ENCODE measurements at regions not wholly inside any gene's neighbourhood (a gene's known extent, or its start where the extent isn't known, plus 50 kb on each side); places are given as distances from the start of the nearest gene placed in this dataset.

GRCh38 chr10:4527281-4527970 lies 298.6 kb upstream of the AKR1E2 start:
- DNase-seq (ENCODE audit: low read depth), result no peak

- no peak for DNase-seq (ENCODE audit: low read depth)
Measured at GRCh38 chr10:4526311-4526731, 299.7 kb upstream of the AKR1E2 start.

GRCh38 chr10:4525103-4525502 lies 300.9 kb upstream of the AKR1E2 start:
- DNase-seq (ENCODE audit: low read depth), result no peak

- DNase-seq (ENCODE audit: low read depth), result no peak
Measured at GRCh38 chr10:4522296-4523000, 303.6 kb upstream of the AKR1E2 start.

DNA sequence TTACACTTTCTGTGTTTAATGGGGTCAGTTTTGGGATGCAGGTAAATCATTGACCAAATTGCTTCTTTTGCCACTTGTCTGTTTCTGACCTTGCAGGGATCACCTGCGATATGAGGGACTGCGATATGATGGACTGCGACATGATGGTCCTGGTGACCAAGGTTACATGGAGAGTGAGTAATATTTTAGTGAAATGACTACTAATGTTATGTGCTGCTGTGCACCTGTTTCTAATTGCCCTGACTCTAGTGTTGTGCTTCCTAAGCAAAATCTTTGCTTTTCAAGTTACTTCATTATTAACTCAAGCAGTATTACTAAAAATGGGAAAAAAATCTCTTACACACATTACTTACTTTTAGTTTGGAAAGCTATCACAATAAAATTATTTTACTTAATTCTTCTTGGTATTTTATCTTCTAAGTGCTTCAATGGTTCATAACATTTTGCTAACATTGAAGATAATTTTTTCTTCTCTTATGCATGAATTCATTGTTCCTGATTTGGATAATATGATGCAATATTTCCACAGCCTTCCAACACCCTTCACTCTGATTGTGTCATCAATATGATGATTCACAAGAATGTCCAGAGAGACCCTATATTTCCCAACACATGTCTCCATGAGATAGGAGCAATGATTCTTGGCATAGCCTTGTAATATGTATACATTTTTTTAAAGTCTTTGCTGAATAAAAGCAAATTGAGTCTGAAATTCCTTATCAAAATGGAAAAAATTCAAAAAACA lies 306.2 kb upstream of the AKR1E2 start:
- no peak for DNase-seq (ENCODE audit: low read depth)

- no peak for DNase-seq (ENCODE audit: low read depth)
Measured at GRCh38 chr10:4517746-4518145, 308.3 kb upstream of the AKR1E2 start.

- no peak for DNase-seq (ENCODE audit: low read depth)
Measured at GRCh38 chr10:4515721-4516120, 310.3 kb upstream of the AKR1E2 start.

DNA sequence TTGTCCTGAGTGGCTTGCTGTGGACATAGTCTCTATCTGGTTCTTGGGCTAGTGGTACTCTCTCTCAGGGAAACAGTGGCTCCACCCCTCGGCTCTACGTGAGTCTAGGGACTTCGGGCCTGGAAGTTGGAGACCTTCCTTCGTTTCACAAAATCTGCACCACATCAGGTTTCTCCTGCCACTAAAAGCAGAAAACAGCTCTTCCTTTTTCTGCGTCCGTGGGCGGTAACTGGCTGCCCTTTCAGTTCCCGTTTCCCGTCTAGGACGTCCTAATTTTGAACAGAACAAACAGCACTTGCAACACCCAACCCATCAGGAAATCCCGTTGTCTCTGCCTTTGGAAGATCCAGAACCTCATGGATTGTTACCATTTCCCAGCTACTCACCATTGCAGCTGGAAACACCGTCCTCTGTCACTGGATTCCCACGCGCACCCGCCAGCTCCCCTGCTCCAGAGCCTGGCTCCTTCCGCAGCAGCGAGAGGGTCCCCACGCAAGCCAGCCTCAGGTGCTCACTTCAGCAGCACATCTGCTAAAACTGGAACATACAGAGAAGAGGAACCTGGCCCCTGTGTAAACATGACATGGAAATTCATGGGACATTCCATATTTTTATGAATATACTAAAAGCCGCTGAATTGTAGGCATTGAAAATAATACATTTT lies 311.4 kb upstream of the AKR1E2 start:
- DNase-seq (ENCODE audit: low read depth), result no peak

GRCh38 chr10:4512671-4513240 lies 313.3 kb upstream of the AKR1E2 start:
- DNase-seq (ENCODE audit: low read depth), result no peak

DNA sequence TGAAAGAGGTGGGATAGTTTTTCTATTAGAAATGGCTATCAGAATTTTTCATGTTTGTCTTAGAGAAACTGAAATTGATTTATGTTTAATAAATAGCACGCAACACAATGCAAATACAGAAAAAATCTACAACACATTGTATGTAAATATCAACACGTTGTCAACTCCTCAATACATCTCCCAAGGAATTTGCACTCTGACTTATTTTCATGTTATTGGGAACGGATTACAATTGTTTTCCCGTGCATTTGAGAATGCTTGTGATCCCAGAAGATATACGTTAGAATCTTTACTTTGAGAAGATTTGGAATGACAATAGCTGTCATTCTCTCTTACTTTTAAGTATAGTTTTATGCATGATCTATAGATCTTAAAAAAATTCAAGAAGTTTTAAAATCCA lies 313.8 kb upstream of the AKR1E2 start:
- no peak for DNase-seq (ENCODE audit: low read depth)

- DNase-seq (ENCODE audit: low read depth), result no peak
Measured at GRCh38 chr10:4511509-4511908, 314.5 kb upstream of the AKR1E2 start.

DNA sequence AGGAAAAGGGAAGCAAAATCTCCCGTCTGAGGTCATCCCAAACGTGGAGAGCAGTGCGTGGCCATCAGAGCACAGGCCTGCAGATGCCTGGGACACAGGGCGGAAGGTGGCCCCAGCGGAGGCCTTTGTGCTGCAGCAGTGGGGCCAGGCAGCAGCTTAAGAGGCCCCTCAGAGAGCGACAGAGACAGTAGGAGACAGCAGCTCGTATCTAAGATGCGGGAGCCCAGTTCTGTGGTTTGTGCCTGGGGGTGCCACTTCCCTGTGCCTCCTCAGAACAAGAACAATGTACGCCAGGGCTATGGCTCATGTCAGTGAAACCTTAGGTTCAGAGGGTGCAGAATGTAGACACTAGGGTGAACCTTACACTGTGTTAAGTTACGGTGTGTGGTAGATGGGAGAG lies 316.6 kb upstream of the AKR1E2 start:
- DNase-seq (ENCODE audit: low read depth), result no peak

DNA sequence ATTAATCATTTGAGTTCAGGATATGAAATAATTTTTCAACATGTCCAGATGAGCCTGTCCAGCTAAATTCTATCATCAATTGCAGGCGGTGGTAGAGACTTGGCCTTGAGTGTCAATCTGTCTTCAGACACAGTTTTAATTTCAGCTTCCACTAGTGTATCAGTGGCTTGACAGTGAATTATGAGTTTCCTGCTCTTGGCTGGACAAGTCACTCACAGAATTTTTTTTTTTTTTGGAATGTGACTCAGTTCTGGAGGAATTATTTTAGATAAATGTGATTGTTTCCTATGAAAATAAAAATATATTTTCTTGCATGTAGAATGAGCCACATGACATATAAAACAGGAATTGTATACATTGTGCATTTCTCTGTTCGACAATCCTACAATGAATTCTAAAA lies 319.9 kb upstream of the AKR1E2 start:
- DNase-seq (ENCODE audit: low read depth), result no peak

DNA sequence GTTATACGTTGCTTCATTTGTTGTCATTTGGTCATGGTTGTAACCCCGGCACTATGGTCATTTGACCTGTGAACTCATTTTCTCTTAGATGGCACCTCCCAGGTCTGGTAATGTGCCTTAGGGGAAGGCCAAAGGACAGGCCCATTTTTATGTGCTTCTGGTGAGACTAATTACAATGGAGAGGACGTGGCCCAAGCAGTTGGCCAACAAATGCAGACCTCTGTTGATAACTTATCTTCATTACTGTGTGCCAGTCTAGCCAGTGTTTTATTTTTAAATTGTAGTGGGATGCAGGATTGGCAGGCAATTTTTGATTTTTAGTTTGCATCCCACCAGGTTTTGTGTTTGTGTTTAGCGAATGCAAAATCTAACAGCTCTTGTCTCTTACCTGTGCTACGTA lies 321.5 kb upstream of the AKR1E2 start:
- DNase-seq (ENCODE audit: low read depth), result no peak

DNA sequence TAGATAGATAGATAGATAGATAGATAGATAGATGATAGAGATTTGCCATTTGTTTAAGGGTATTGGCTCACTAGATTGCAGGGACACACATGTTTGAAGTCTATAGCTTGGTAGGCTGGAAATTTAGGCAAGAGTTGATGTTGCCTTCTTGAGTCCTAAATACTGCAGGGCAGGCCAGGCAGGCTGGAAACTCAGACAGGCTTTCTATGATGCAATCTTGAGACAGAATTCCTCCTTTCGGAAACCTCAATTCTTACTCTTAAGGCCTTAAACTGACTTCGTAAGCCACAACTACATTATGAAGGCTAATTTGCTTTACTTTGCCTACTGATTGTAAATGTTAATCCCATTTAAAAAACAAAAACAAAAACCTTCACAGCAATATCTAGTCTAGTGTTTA lies 322.9 kb upstream of the AKR1E2 start:
- DNase-seq (ENCODE audit: low read depth), result no peak

DNA sequence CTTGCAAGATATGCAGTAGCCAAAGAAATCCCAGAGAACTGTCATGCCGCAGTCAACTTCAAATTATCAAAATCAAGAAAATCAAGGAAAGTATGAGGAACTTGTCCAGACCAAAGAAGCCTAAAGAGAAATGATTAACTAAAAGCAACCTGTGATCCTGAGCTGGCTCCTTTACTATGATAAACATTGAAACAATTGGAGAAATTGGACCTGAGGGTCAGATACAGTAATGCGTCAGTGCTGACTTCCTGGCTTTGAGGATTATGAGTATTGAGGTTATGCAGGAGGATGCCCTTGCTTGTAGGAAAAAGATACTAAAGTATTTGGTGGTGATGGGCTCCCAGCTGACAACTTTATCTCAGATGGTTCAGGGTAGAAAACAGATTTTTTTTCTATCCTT lies 324.7 kb upstream of the AKR1E2 start:
- DNase-seq (ENCODE audit: low read depth), result no peak

- no peak for DNase-seq (ENCODE audit: low read depth)
Measured at GRCh38 chr10:4498711-4499251, 327.2 kb upstream of the AKR1E2 start.

DNA sequence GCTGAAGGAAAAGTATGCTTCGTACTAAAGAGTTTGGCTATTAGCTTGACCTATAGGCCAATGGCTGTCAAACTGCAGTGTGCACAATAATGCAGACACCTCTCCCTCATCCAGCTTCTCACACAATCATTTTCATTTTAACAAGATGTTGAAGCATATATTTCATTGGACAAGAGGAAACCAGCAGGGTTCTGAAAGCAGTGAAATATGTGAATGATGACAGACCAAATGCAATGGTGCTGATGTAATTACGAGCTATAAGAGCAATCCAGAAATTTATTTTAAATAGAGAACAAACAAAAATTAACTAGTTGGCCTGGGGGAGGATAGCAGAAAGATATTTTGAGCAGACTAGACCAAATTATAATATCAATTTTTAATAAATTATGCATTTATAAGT lies 331.5 kb upstream of the AKR1E2 start:
- DNase-seq (ENCODE audit: low read depth), result no peak

DNA sequence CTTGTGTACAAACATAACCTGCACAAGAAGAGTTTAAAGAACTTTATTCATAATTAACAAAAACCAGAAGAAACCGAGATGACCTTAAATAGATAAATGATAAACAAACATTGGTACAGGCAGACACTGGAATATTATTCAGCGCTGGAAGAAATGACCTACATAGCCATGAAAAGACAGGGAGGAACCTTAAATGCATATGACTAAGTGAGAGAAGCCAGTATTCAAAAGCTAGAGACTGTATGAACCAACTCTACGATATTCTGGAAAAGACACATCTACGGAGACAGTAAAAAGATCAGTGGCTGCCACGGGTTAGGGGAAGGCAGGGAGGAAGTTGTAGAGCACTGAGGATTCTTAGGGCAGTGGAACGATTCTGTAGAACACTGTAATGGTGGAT lies 333.8 kb upstream of the AKR1E2 start:
- DNase-seq (ENCODE audit: low read depth), result no peak

DNA sequence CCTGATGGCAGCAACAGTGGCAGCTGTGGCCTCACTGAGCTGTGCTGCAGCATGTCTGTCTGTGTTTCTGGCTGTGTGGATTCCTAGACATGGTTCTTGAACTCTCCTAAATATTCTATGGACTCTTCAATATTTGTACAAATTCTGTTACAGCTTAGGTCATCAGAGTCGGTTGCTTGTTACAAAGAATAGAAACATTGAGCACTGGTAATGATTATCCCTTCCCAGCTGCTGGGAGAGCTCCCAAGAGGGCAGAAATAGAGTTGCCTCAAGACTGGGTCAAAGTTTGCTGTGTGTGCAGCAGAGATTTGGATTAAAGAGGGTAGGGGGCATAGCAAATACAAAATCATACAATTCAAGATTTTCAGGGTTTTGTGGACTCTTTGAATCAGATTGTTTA lies 337.1 kb upstream of the AKR1E2 start:
- no peak for DNase-seq (ENCODE audit: low read depth)

DNA sequence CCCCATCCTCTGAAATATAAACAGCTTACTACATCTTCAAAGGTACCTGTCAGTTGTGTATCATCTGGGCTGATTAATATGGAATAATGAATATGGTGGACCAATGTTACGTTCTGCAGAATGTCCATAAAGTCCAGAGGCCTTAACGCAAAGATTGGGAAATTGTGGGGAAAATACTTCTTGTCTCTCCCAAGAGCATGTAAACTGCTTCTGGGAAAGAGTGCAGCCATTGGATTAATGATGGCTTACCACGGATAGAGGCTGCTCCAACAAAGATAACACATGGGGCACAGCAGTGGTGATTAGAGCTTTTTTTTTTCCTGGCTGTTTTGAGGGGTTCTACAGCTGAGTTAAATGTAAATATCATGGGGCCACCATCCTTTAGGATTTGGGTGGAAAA lies 340.4 kb upstream of the AKR1E2 start:
- DNase-seq (ENCODE audit: low read depth), result no peak

GRCh38 chr10:4483811-4484210 lies 342.2 kb upstream of the AKR1E2 start:
- DNase-seq (ENCODE audit: low read depth), result no peak

Measured in activated gamma-delta T cell treated with anti-CD3 and anti-CD28 coated beads, Interleukin-2, amount 50 U/mL, for 16 hours (primary cell).